ENCODE measurements at regions not wholly inside any gene's neighbourhood (a gene's known extent, or its start where the extent isn't known, plus 50 kb on each side); places are given as distances from the start of the nearest gene placed in this dataset.

DNA sequence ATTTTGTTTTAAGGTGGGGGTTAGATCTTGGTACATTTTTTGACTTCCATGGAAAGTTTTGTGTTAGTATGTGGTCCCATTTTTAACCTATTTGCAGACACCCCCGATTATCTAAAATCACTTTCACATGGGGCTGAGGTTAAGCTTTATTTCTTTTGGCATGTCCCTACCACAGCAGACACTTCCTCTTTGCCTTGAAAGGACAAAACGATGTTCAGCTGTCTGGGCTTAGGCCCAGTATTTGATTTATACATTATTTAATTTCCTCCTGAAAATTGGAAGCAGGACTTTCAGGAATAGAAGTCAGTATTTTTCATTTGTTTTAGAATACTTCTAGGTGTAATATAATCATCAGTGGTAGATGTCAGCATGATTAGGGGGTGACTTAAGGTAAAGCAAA lies 112.4 kb upstream of the SPRY1 start:
- Histone ChIP-seq H3K27me3 (ENCODE audit: control insufficient read depth in 1 of 2, insufficient read depth in 2 of 2, low read length in 2 of 2) (no peaks in the 10 kb centered on the region), H3K4me1 (ENCODE audit: insufficient read depth, low read length) (no peaks in the 10 kb centered on the region), H3K9me3 (ENCODE audit: control insufficient read depth in 1 of 2, insufficient read depth in 1 of 2, low read length in 2 of 2) (peaks cover 0 to 8% of the 10 kb centered on the region in 2 experiments), H3K36me3 (ENCODE audit: insufficient read depth, low read length) (no peaks in the 10 kb centered on the region), H3K27ac (ENCODE audit: low read depth in 1 of 2, low read length in 2 of 2) (no peak overlapping the region), H3K4me3 (ENCODE audit: low read length) (no peak overlapping the region)
- Mint-ChIP-seq H3K27ac (no peak overlapping the region), H3K4me3 (no peak overlapping the region), H3K9me3 (peaks cover 13% of the 10 kb centered on the region), H3K4me1 (ENCODE audit: low read depth) (no peaks in the 10 kb centered on the region), H3K27me3 (no peaks in the 10 kb centered on the region), H3K36me3 (ENCODE audit: low read depth) (peaks cover 66% of the 10 kb centered on the region)
- POLR2A ChIA-PET = no interaction called here
- ATAC-seq (ENCODE audit: poor library complexity) (no peak), DNase-seq (no peak)
- intact Hi-C loops (cut with DNase I, micrococcal nuclease) = no loop called here
- CTCF ChIA-PET = no interaction called here
- TF ChIP-seq, protein P1, sequence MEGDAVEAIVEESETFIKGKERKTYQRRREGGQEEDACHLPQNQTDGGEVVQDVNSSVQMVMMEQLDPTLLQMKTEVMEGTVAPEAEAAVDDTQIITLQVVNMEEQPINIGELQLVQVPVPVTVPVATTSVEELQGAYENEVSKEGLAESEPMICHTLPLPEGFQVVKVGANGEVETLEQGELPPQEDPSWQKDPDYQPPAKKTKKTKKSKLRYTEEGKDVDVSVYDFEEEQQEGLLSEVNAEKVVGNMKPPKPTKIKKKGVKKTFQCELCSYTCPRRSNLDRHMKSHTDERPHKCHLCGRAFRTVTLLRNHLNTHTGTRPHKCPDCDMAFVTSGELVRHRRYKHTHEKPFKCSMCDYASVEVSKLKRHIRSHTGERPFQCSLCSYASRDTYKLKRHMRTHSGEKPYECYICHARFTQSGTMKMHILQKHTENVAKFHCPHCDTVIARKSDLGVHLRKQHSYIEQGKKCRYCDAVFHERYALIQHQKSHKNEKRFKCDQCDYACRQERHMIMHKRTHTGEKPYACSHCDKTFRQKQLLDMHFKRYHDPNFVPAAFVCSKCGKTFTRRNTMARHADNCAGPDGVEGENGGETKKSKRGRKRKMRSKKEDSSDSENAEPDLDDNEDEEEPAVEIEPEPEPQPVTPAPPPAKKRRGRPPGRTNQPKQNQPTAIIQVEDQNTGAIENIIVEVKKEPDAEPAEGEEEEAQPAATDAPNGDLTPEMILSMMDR (IDR thresholded peaks at IDR 0.05) = no peak

DNA sequence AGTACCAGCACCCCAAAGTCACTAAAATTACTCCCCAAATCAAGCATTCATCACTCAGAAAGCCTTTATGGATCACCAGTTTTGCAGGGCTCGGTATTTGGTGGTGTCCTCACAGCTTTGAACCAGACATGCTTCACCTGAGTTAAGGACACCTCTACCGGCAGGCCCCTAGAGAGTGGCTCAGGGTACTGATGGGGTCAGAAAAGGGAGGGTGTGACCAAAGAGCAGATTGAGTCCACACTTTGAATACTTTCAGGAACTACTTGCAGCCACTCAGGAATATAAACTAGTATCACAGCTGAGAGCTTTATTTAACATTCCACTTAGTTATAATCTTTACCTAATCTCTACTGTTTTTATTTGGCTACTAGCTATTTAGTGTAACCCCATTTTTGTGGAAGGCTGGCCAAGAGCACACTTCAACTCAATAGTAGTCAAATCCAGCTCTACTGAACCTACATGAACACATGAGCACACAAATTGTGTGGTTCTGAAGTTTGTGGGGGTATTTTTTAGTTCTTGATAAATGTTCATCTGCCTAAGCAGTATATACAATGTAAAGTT lies 109.6 kb upstream of the SPRY1 start:
- H3K36me3 Mint-ChIP-seq (ENCODE audit: low read depth) = peaks cover 87% of the 10 kb centered on the region

DNA sequence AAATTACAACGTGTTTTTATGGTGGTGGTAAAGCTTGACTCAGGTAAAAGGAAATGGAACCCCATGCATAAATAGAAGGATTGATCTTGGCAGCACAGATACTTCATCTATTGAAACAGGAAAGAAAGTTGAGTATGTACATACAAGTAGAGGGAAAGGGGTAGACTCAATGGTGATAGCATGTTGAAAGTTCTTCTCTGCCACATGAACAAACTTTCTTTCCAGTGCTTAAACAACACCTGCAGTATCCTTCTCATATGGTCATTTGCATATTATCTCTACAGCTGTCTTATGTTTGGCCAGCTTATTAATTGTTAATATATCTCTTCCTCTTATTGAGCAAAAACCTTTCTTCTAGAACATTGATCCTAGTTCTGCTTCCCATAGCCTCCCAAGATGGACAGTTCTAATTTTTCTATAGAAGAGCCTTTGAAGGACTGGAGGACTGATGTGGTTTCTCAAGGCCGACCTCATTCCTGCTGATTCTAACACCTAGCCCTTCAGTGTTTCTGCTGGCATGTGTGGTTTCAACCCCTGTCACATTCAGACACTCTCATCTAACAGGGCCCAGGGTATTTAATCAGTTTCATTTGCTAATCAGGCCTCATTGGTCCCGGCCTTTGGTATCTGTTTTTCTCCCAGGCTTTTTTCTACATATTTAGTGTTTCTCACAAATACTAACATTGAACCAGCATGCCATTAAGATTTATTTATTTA lies 108.1 kb upstream of the SPRY1 start:
- Histone ChIP-seq H3K36me3 (ENCODE audit: insufficient read depth, low read length) (no peaks in the 10 kb centered on the region), H3K27me3 (ENCODE audit: control insufficient read depth in 1 of 2, insufficient read depth in 2 of 2, low read length in 2 of 2) (no peaks in the 10 kb centered on the region), H3K4me3 (ENCODE audit: low read length) (no peak overlapping the region), H3K9me3 (ENCODE audit: control insufficient read depth in 1 of 2, insufficient read depth in 1 of 2, low read length in 2 of 2) (peaks cover 5 to 34% of the 10 kb centered on the region in 2 experiments), H3K4me1 (ENCODE audit: insufficient read depth, low read length) (no peaks in the 10 kb centered on the region), H3K27ac (ENCODE audit: low read depth in 1 of 2, low read length in 2 of 2) (no peak overlapping the region)
- ATAC-seq (ENCODE audit: poor library complexity) (no peak), DNase-seq (no peak)
- peaks cover 86% of the 10 kb centered on the region for H3K36me3 Mint-ChIP-seq (ENCODE audit: low read depth)
- H3K9me3 Mint-ChIP-seq = peaks cover 32% of the 10 kb centered on the region
- intact Hi-C loops (cut with DNase I, micrococcal nuclease) = no loop called here
- CTCF ChIA-PET = no interaction called here
- TF ChIP-seq, protein P1 (IDR thresholded peaks at IDR 0.05) = no peak
- no peak overlapping the region for H3K27ac Mint-ChIP-seq
- H3K4me3 Mint-ChIP-seq = no peak overlapping the region
- POLR2A ChIA-PET = no interaction called here
- no peaks in the 10 kb centered on the region for H3K4me1 Mint-ChIP-seq (ENCODE audit: low read depth)
- no peaks in the 10 kb centered on the region for H3K27me3 Mint-ChIP-seq

More for the DNA sequence above, 109.6 kb upstream of the SPRY1 start:
- Histone ChIP-seq H3K4me3 (ENCODE audit: low read length) (no peak overlapping the region), H3K36me3 (ENCODE audit: insufficient read depth, low read length) (no peaks in the 10 kb centered on the region), H3K27ac (ENCODE audit: low read depth in 1 of 2, low read length in 2 of 2) (no peak overlapping the region), H3K27me3 (ENCODE audit: control insufficient read depth in 1 of 2, insufficient read depth in 2 of 2, low read length in 2 of 2) (no peaks in the 10 kb centered on the region), H3K9me3 (ENCODE audit: control insufficient read depth in 1 of 2, insufficient read depth in 1 of 2, low read length in 2 of 2) (peaks cover 0 to 34% of the 10 kb centered on the region in 2 experiments), H3K4me1 (ENCODE audit: insufficient read depth, low read length) (no peaks in the 10 kb centered on the region)
- CTCF ChIA-PET = no interaction called here
- TF ChIP-seq, protein P1 (IDR thresholded peaks at IDR 0.05) = no peak
- Mint-ChIP-seq H3K4me1 (ENCODE audit: low read depth) (no peaks in the 10 kb centered on the region), H3K27ac (no peak overlapping the region), H3K4me3 (no peak overlapping the region), H3K27me3 (no peaks in the 10 kb centered on the region), H3K9me3 (peaks cover 32% of the 10 kb centered on the region)
- POLR2A ChIA-PET = no interaction called here
- no peak for ATAC-seq (ENCODE audit: poor library complexity)
- no peak for DNase-seq
- intact Hi-C loops (cut with DNase I, micrococcal nuclease) = no loop called here
